ENCODE measurements at regions not wholly inside any gene's neighbourhood (a gene's known extent, or its start where the extent isn't known, plus 50 kb on each side); places are given as distances from the start of the nearest gene placed in this dataset.

DNA sequence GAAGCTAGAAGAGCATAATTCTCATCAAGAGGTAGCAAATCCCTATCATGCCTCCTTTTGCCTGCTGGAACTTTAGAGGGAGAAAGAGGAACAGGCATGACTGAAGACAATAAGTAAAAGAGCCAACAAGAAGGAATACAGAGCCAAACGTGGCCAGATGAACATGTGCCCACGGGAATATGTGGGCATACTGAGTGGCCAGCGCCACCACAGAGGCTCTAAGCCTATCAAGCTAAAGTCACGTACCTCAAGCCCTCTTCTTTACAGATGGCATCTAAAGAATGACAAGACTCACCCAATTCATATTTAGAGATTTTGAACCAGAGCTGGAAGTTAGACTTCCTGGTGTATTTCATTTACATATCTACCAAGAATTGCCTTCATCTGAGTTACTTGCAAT lies 59.9 kb upstream of the ITGA4 start:
- ATAC-seq (no peak), DNase-seq (ENCODE audit: low read depth, low spot score) (no peak)
- no peak overlapping the region for H3K9ac ChIP-seq (ENCODE audit: low read length)
- RAD21 ChIA-PET (ENCODE audit: low non-redundant PET in 1 of 2, low total read pairs in 2 of 2, uncharacterized antibody in 2 of 2, unreplicated experiment in 2 of 2), result no interaction called here
- H3K79me2 ChIP-seq (ENCODE audit: insufficient read depth, low read length), result no peaks in the 10 kb centered on the region
- POLR2A ChIA-PET, result no interaction called here
- intact Hi-C loops (cut with micrococcal nuclease), result no loop called here
- H4K20me1 ChIP-seq (ENCODE audit: insufficient read depth), result no peaks in the 10 kb centered on the region
- H3K4me2 ChIP-seq (ENCODE audit: low read length), result no peak overlapping the region
- no TSS peak for BruUV-seq (replicated peaks)
- H2AFZ ChIP-seq (ENCODE audit: low read depth, low read length, poor library complexity, severe bottlenecking), result no peak overlapping the region
- TF ChIP-seq SRF (IDR thresholded peaks at IDR 0.05; ENCODE audit: low read depth) (no peak), ZNF274 (IDR thresholded peaks at IDR 0.05; ENCODE audit: low read depth, low read length) (no peak), CEBPB (IDR thresholded peaks at IDR 0.05; ENCODE audit: low read depth) (no peak), ELF1 (IDR thresholded peaks at IDR 0.05; ENCODE audit: borderline replicate concordance, low read depth) (no peak), EZH2 (IDR thresholded peaks at IDR 0.05) (no peak), ZFX (IDR thresholded peaks at IDR 0.05) (no peak), EZH2phosphoT487 (IDR thresholded peaks at IDR 0.05; ENCODE audit: borderline replicate concordance) (no peak)
- TF ChIP-seq, protein P1, sequence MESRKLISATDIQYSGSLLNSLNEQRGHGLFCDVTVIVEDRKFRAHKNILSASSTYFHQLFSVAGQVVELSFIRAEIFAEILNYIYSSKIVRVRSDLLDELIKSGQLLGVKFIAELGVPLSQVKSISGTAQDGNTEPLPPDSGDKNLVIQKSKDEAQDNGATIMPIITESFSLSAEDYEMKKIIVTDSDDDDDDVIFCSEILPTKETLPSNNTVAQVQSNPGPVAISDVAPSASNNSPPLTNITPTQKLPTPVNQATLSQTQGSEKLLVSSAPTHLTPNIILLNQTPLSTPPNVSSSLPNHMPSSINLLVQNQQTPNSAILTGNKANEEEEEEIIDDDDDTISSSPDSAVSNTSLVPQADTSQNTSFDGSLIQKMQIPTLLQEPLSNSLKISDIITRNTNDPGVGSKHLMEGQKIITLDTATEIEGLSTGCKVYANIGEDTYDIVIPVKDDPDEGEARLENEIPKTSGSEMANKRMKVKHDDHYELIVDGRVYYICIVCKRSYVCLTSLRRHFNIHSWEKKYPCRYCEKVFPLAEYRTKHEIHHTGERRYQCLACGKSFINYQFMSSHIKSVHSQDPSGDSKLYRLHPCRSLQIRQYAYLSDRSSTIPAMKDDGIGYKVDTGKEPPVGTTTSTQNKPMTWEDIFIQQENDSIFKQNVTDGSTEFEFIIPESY (IDR thresholded peaks at IDR 0.05; ENCODE audit: extremely low read depth, insufficient replicate concordance, low read length), result no peak
- H3K9me2 ChIP-seq (ENCODE audit: insufficient read depth), result no peaks in the 10 kb centered on the region
- H3K4me3 ChIP-seq (replicated peaks in 1 of 2; ENCODE audit: low read depth in 1 of 2, low read length in 2 of 2), result no peak overlapping the region
- H3K27me3 ChIP-seq (ENCODE audit: insufficient read depth, low read length), result no peaks in the 10 kb centered on the region
- CTCF ChIA-PET, result no interaction called here
- peaks cover 3 to 6% of the 10 kb centered on the region in 2 experiments; a peak in 3 of 4 replicates for H3K4me1 ChIP-seq (ENCODE audit: control insufficient read depth in 1 of 2, insufficient read depth in 2 of 2, low read length in 2 of 2)
- H3K36me3 ChIP-seq (ENCODE audit: control insufficient read depth in 1 of 2, insufficient read depth in 2 of 2, low read length in 2 of 2), result no peaks in the 10 kb centered on the region
- H3K9me3 ChIP-seq (ENCODE audit: control insufficient read depth in 1 of 2, insufficient read depth in 1 of 2, low read depth in 1 of 2, low read length in 2 of 2), result no peaks in the 10 kb centered on the region
- H3K27ac ChIP-seq (ENCODE audit: low read depth, low read length), result no peak overlapping the region

DNA sequence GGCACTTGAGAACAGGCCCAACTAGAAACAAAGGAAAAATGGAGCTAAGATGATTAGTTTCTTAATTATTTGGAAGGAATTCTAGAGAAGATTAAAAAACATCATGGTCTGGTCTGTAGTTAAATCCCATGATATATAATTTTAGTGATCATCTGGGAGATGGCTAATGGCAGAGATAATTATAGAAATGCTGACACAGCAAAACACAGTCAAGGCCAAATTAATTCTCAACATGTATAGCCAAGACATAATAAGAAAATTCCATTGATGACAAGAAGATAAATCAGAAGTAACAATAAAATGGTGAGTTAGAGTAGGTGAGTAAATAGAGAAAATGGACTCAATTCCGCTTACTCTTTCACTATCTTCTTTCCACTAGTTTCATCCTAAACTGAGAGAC lies 59.2 kb upstream of the ITGA4 start:
- BruUV-seq (replicated peaks), result no TSS peak
- H3K9me3 ChIP-seq (ENCODE audit: control insufficient read depth in 1 of 2, insufficient read depth in 1 of 2, low read depth in 1 of 2, low read length in 2 of 2), result no peaks in the 10 kb centered on the region
- RAD21 ChIA-PET (ENCODE audit: low non-redundant PET in 1 of 2, low total read pairs in 2 of 2, uncharacterized antibody in 2 of 2, unreplicated experiment in 2 of 2), result no interaction called here
- H3K79me2 ChIP-seq (ENCODE audit: insufficient read depth, low read length), result no peaks in the 10 kb centered on the region
- no peak overlapping the region for H3K4me2 ChIP-seq (ENCODE audit: low read length)
- no peak overlapping the region for H3K9ac ChIP-seq (ENCODE audit: low read length)
- H3K27me3 ChIP-seq (ENCODE audit: insufficient read depth, low read length), result no peaks in the 10 kb centered on the region
- H3K4me1 ChIP-seq (ENCODE audit: control insufficient read depth in 1 of 2, insufficient read depth in 2 of 2, low read length in 2 of 2), result peaks cover 3 to 6% of the 10 kb centered on the region in 2 experiments; a peak in 3 of 4 replicates
- H3K4me3 ChIP-seq (replicated peaks in 1 of 2; ENCODE audit: low read depth in 1 of 2, low read length in 2 of 2), result no peak overlapping the region
- no peaks in the 10 kb centered on the region for H3K9me2 ChIP-seq (ENCODE audit: insufficient read depth)
- intact Hi-C loops (cut with micrococcal nuclease), result no loop called here
- ATAC-seq, result no peak
- CTCF ChIA-PET, result no interaction called here
- no peak overlapping the region for H3K27ac ChIP-seq (ENCODE audit: low read depth, low read length)
- POLR2A ChIA-PET, result no interaction called here
- H3K36me3 ChIP-seq (ENCODE audit: control insufficient read depth in 1 of 2, insufficient read depth in 2 of 2, low read length in 2 of 2), result no peaks in the 10 kb centered on the region
- H2AFZ ChIP-seq (ENCODE audit: low read depth, low read length, poor library complexity, severe bottlenecking), result no peak overlapping the region
- no peak for DNase-seq (ENCODE audit: low read depth, low spot score)
- H4K20me1 ChIP-seq (ENCODE audit: insufficient read depth), result no peaks in the 10 kb centered on the region
- no peak for TF ChIP-seq TCF7L2 (IDR thresholded peaks at IDR 0.05; ENCODE audit: borderline replicate concordance, extremely low read depth, insufficient read depth, insufficient read length)
- TF ChIP-seq SP1 (IDR thresholded peaks at IDR 0.05; ENCODE audit: low read depth), result no peak
- TF ChIP-seq ELF1 (IDR thresholded peaks at IDR 0.05; ENCODE audit: borderline replicate concordance, low read depth), result no peak
- TF ChIP-seq FOSL1 (IDR thresholded peaks at IDR 0.05; ENCODE audit: low read depth), result no peak
- TF ChIP-seq, protein P1 (IDR thresholded peaks at IDR 0.05; ENCODE audit: extremely low read depth, insufficient replicate concordance, low read length), result no peak
- no peak for TF ChIP-seq JUND (IDR thresholded peaks at IDR 0.05)
- no peak for TF ChIP-seq SIN3A (IDR thresholded peaks at IDR 0.05; ENCODE audit: low read depth)
- TF ChIP-seq, protein P2, sequence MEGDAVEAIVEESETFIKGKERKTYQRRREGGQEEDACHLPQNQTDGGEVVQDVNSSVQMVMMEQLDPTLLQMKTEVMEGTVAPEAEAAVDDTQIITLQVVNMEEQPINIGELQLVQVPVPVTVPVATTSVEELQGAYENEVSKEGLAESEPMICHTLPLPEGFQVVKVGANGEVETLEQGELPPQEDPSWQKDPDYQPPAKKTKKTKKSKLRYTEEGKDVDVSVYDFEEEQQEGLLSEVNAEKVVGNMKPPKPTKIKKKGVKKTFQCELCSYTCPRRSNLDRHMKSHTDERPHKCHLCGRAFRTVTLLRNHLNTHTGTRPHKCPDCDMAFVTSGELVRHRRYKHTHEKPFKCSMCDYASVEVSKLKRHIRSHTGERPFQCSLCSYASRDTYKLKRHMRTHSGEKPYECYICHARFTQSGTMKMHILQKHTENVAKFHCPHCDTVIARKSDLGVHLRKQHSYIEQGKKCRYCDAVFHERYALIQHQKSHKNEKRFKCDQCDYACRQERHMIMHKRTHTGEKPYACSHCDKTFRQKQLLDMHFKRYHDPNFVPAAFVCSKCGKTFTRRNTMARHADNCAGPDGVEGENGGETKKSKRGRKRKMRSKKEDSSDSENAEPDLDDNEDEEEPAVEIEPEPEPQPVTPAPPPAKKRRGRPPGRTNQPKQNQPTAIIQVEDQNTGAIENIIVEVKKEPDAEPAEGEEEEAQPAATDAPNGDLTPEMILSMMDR (IDR thresholded peaks at IDR 0.05 in 2 of 3, conservative IDR thresholded peaks at IDR 0.05 in 1 of 3; ENCODE audit: borderline replicate concordance in 1 of 3, insufficient read depth in 1 of 3, low read depth in 2 of 3, low read length in 2 of 3), result no peak
- TF ChIP-seq, protein P3, sequence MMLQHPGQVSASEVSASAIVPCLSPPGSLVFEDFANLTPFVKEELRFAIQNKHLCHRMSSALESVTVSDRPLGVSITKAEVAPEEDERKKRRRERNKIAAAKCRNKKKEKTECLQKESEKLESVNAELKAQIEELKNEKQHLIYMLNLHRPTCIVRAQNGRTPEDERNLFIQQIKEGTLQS (IDR thresholded peaks at IDR 0.05), result no peak
- no peak for TF ChIP-seq ZFX (IDR thresholded peaks at IDR 0.05)
- no peak for TF ChIP-seq EZH2phosphoT487 (IDR thresholded peaks at IDR 0.05; ENCODE audit: borderline replicate concordance)
- no peak for TF ChIP-seq EZH2 (IDR thresholded peaks at IDR 0.05)

Measured in HCT116 (cell line).